NCI-H510A (cell line): ENCODE measurements at regions not wholly inside any gene's neighbourhood (a gene's known extent, or its start where the extent isn't known, plus 50 kb on each side); places are given as distances from the start of the nearest gene placed in this dataset.
"Not testable (repeated sequence)": the region's sequence is repeated elsewhere in the genome, so short reads cannot be mapped to it uniquely, and the experiment has no call there.

Experiments
- DNase-seq: peaks from one replicate; lab custom pipeline; 2025; lab: John Stamatoyannopoulos, UW

GRCh38 chr16:13809765-13810164 lies 110.2 kb upstream of the ERCC4 start:
- no peak for DNase-seq

GRCh38 chr16:13811834-13812233 lies 108.1 kb upstream of the ERCC4 start:
- no peak for DNase-seq

- no peak for DNase-seq
Measured at GRCh38 chr16:13816701-13817100, 103.3 kb upstream of the ERCC4 start.

- no peak for DNase-seq
Measured at GRCh38 chr16:13823501-13823900, 96.5 kb upstream of the ERCC4 start.

GRCh38 chr16:13829697-13830299 lies 90.2 kb upstream of the ERCC4 start:
- DNase-seq, result no peak

GRCh38 chr16:13833515-13833914 lies 86.4 kb upstream of the ERCC4 start:
- DNase-seq, result no peak

GRCh38 chr16:13835387-13835786 lies 84.6 kb upstream of the ERCC4 start:
- DNase-seq, result no peak

GRCh38 chr16:13835935-13836730 lies 83.8 kb upstream of the ERCC4 start:
- no peak for DNase-seq

- no peak for DNase-seq
Measured at GRCh38 chr16:13838401-13839190, 81.4 kb upstream of the ERCC4 start.

- no peak for DNase-seq
Measured at GRCh38 chr16:13839577-13839976, 80.4 kb upstream of the ERCC4 start.

GRCh38 chr16:13845232-13845631 lies 74.7 kb upstream of the ERCC4 start:
- no peak for DNase-seq

- DNase-seq, result no peak
Measured at GRCh38 chr16:13848795-13849194, 71.2 kb upstream of the ERCC4 start.

GRCh38 chr16:13850173-13850572 lies 69.8 kb upstream of the ERCC4 start:
- DNase-seq, result not testable (repeated sequence)

- no peak for DNase-seq
Measured at GRCh38 chr16:13852827-13853226, 67.1 kb upstream of the ERCC4 start.

GRCh38 chr16:13856398-13856797 lies 63.6 kb upstream of the ERCC4 start:
- DNase-seq, result no peak

- DNase-seq, result no peak
Measured at GRCh38 chr16:13856811-13857511, 63.0 kb upstream of the ERCC4 start.

GRCh38 chr16:13858873-13859580 lies 60.9 kb upstream of the ERCC4 start:
- no peak for DNase-seq

- DNase-seq, result no peak
Measured at GRCh38 chr16:13863075-13863765, 56.7 kb upstream of the ERCC4 start.

- DNase-seq, result no peak
Measured at GRCh38 chr16:13864689-13865088, 55.3 kb upstream of the ERCC4 start.

GRCh38 chr16:13866073-13866472 lies 53.9 kb upstream of the ERCC4 start:
- peak; percentile 37 for DNase-seq
